ENCODE measurements at regions not wholly inside any gene's neighbourhood (a gene's known extent, or its start where the extent isn't known, plus 50 kb on each side); places are given as distances from the start of the nearest gene placed in this dataset.

- no peak for DNase-seq
Observed at GRCh38 chr7:49255054-49255453, 330.7 kb downstream of the CDC14C start.

- no peak for DNase-seq
Observed at GRCh38 chr7:49260538-49260937, 336.2 kb downstream of the CDC14C start.

GRCh38 chr7:49261928-49262327 lies 337.6 kb downstream of the CDC14C start:
- DNase-seq, result no peak

- DNase-seq, result no peak
Observed at GRCh38 chr7:49264530-49264929, 340.2 kb downstream of the CDC14C start.

- DNase-seq, result no peak
Observed at GRCh38 chr7:49273897-49274296, 349.6 kb downstream of the CDC14C start.

- DNase-seq, result no peak
Observed at GRCh38 chr7:49279891-49280290, 355.5 kb downstream of the CDC14C start.

- no peak for DNase-seq
Observed at GRCh38 chr7:49287653-49288052, 363.3 kb downstream of the CDC14C start.

GRCh38 chr7:49294611-49295010 lies 370.3 kb downstream of the CDC14C start:
- no peak for DNase-seq

GRCh38 chr7:49295146-49295545 lies 370.8 kb downstream of the CDC14C start:
- no peak for DNase-seq

- no peak for DNase-seq
Observed at GRCh38 chr7:49297958-49298357, 373.6 kb downstream of the CDC14C start.

- DNase-seq, result no peak
Observed at GRCh38 chr7:49308787-49309186, 384.4 kb downstream of the CDC14C start.

- DNase-seq, result no peak
Observed at GRCh38 chr7:49320083-49320482, 395.7 kb downstream of the CDC14C start.

GRCh38 chr7:49321843-49322242 lies 397.5 kb downstream of the CDC14C start:
- peak; percentile 31 for DNase-seq

GRCh38 chr7:49322476-49322875 lies 398.1 kb downstream of the CDC14C start:
- no peak for DNase-seq

GRCh38 chr7:49324040-49324439 lies 399.7 kb downstream of the CDC14C start:
- DNase-seq, result no peak

GRCh38 chr7:49324707-49325106 lies 400.4 kb downstream of the CDC14C start:
- no peak for DNase-seq

GRCh38 chr7:49325571-49325970 lies 401.2 kb downstream of the CDC14C start:
- DNase-seq, result no peak

GRCh38 chr7:49327155-49327554 lies 402.8 kb downstream of the CDC14C start:
- DNase-seq, result no peak

GRCh38 chr7:49333180-49333881 lies 409.0 kb downstream of the CDC14C start:
- DNase-seq, result no peak

GRCh38 chr7:49341849-49342248 lies 417.5 kb downstream of the CDC14C start:
- DNase-seq, result no peak

- DNase-seq, result no peak
Observed at GRCh38 chr7:49344556-49344955, 420.2 kb downstream of the CDC14C start.

- peak; percentile 40 for DNase-seq
Observed at GRCh38 chr7:49346195-49346899, 422.0 kb downstream of the CDC14C start.

- DNase-seq, result no peak
Observed at GRCh38 chr7:49367072-49367471, 406.4 kb upstream of the VWC2 start.

- DNase-seq, result no peak
Observed at GRCh38 chr7:49371771-49372170, 401.7 kb upstream of the VWC2 start.

Data from eye (tissue), 1 donor.